ENCODE measurements at regions not wholly inside any gene's neighbourhood (a gene's known extent, or its start where the extent isn't known, plus 50 kb on each side); places are given as distances from the start of the nearest gene placed in this dataset.

- H3K27me3 ChIP-seq (ENCODE audit: insufficient read depth, insufficient read length): no peaks in the 10 kb centered on the region
- no peak for TF ChIP-seq YY1 (IDR thresholded peaks at IDR 0.05; ENCODE audit: insufficient read depth, insufficient read length)
- TF ChIP-seq ZNF274 (IDR thresholded peaks at IDR 0.05; ENCODE audit: low read depth, low read length): no peak
- TF ChIP-seq SUZ12 (IDR thresholded peaks at IDR 0.05; ENCODE audit: extremely low read depth, insufficient read depth, insufficient read length): no peak
- H3K36me3 ChIP-seq (ENCODE audit: insufficient read depth, insufficient read length, low read length): no peaks in the 10 kb centered on the region
- no peaks in the 10 kb centered on the region for H3K4me1 ChIP-seq (ENCODE audit: insufficient read depth, insufficient read length)
- H3K4me3 ChIP-seq (ENCODE audit: insufficient read length, low read depth): no peak overlapping the region
- H3K9me3 ChIP-seq (ENCODE audit: insufficient read depth, low read length): no peaks in the 10 kb centered on the region
- H3K9ac ChIP-seq (ENCODE audit: insufficient read length, low read depth): no peak overlapping the region
- no peak for DNase-seq (ENCODE audit: low read depth, low spot score)
These were observed 1204.5 kb upstream of the SEMA6A start for GRCh38 chr5:117779171-117779570.

GRCh38 chr5:117776977-117777376 lies 1202.4 kb upstream of the SEMA6A start:
- Histone ChIP-seq H3K27me3 (ENCODE audit: insufficient read depth, insufficient read length) (no peaks in the 10 kb centered on the region), H3K9ac (ENCODE audit: insufficient read length, low read depth) (no peak overlapping the region), H3K36me3 (ENCODE audit: insufficient read depth, insufficient read length, low read length) (no peaks in the 10 kb centered on the region), H3K9me3 (ENCODE audit: insufficient read depth, low read length) (no peaks in the 10 kb centered on the region), H3K4me1 (ENCODE audit: insufficient read depth, insufficient read length) (no peaks in the 10 kb centered on the region), H3K4me3 (ENCODE audit: insufficient read length, low read depth) (no peak overlapping the region)
- TF ChIP-seq ZNF274 (IDR thresholded peaks at IDR 0.05; ENCODE audit: low read depth, low read length) (no peak), SUZ12 (IDR thresholded peaks at IDR 0.05; ENCODE audit: extremely low read depth, insufficient read depth, insufficient read length) (no peak), YY1 (IDR thresholded peaks at IDR 0.05; ENCODE audit: insufficient read depth, insufficient read length) (no peak)
- no peak for DNase-seq (ENCODE audit: low read depth, low spot score)

- H3K36me3 ChIP-seq (ENCODE audit: insufficient read depth, insufficient read length, low read length): no peaks in the 10 kb centered on the region
- H3K4me1 ChIP-seq (ENCODE audit: insufficient read depth, insufficient read length): no peaks in the 10 kb centered on the region
- no peak overlapping the region for H3K4me3 ChIP-seq (ENCODE audit: insufficient read length, low read depth)
- no peak overlapping the region for H3K9ac ChIP-seq (ENCODE audit: insufficient read length, low read depth)
- H3K27me3 ChIP-seq (ENCODE audit: insufficient read depth, insufficient read length): no peaks in the 10 kb centered on the region
- DNase-seq (ENCODE audit: low read depth, low spot score): no peak
- no peaks in the 10 kb centered on the region for H3K9me3 ChIP-seq (ENCODE audit: insufficient read depth, low read length)
- TF ChIP-seq ZNF274 (IDR thresholded peaks at IDR 0.05; ENCODE audit: low read depth, low read length): no peak
These were observed 1195.3 kb upstream of the SEMA6A start for GRCh38 chr5:117769877-117770276.

- DNase-seq (ENCODE audit: low read depth, low spot score): no peak
These were observed 1188.6 kb upstream of the SEMA6A start for GRCh38 chr5:117763271-117763670.

GRCh38 chr5:117761186-117761585 lies 1186.6 kb upstream of the SEMA6A start:
- no peak for TF ChIP-seq SUZ12 (IDR thresholded peaks at IDR 0.05; ENCODE audit: extremely low read depth, insufficient read depth, insufficient read length)
- TF ChIP-seq YY1 (IDR thresholded peaks at IDR 0.05; ENCODE audit: insufficient read depth, insufficient read length): no peak
- no peak for TF ChIP-seq ZNF274 (IDR thresholded peaks at IDR 0.05; ENCODE audit: low read depth, low read length)
- Histone ChIP-seq H3K9ac (ENCODE audit: insufficient read length, low read depth) (no peak overlapping the region), H3K27me3 (ENCODE audit: insufficient read depth, insufficient read length) (no peaks in the 10 kb centered on the region), H3K4me3 (ENCODE audit: insufficient read length, low read depth) (no peak overlapping the region), H3K9me3 (ENCODE audit: insufficient read depth, low read length) (no peaks in the 10 kb centered on the region), H3K4me1 (ENCODE audit: insufficient read depth, insufficient read length) (no peaks in the 10 kb centered on the region), H3K36me3 (ENCODE audit: insufficient read depth, insufficient read length, low read length) (no peaks in the 10 kb centered on the region)
- no peak for DNase-seq (ENCODE audit: low read depth, low spot score)

More at GRCh38 chr5:117763271-117763670, 1188.6 kb upstream of the SEMA6A start:
- Histone ChIP-seq H3K27me3 (ENCODE audit: insufficient read depth, insufficient read length) (no peaks in the 10 kb centered on the region), H3K9ac (ENCODE audit: insufficient read length, low read depth) (no peak overlapping the region), H3K4me1 (ENCODE audit: insufficient read depth, insufficient read length) (no peaks in the 10 kb centered on the region), H3K36me3 (ENCODE audit: insufficient read depth, insufficient read length, low read length) (no peaks in the 10 kb centered on the region), H3K4me3 (ENCODE audit: insufficient read length, low read depth) (no peak overlapping the region), H3K9me3 (ENCODE audit: insufficient read depth, low read length) (no peaks in the 10 kb centered on the region)
- TF ChIP-seq SUZ12 (IDR thresholded peaks at IDR 0.05; ENCODE audit: extremely low read depth, insufficient read depth, insufficient read length) (no peak), ZNF274 (IDR thresholded peaks at IDR 0.05; ENCODE audit: low read depth, low read length) (no peak), YY1 (IDR thresholded peaks at IDR 0.05; ENCODE audit: insufficient read depth, insufficient read length) (no peak)

GRCh38 chr5:117759849-117760499 lies 1185.4 kb upstream of the SEMA6A start:
- Histone ChIP-seq H3K36me3 (ENCODE audit: insufficient read depth, insufficient read length, low read length) (no peaks in the 10 kb centered on the region), H3K9ac (ENCODE audit: insufficient read length, low read depth) (no peak overlapping the region), H3K4me3 (ENCODE audit: insufficient read length, low read depth) (no peak overlapping the region), H3K9me3 (ENCODE audit: insufficient read depth, low read length) (no peaks in the 10 kb centered on the region), H3K4me1 (ENCODE audit: insufficient read depth, insufficient read length) (no peaks in the 10 kb centered on the region), H3K27me3 (ENCODE audit: insufficient read depth, insufficient read length) (no peaks in the 10 kb centered on the region)
- no peak for DNase-seq (ENCODE audit: low read depth, low spot score)
- TF ChIP-seq ZNF274 (IDR thresholded peaks at IDR 0.05; ENCODE audit: low read depth, low read length): no peak
- no peak for TF ChIP-seq YY1 (IDR thresholded peaks at IDR 0.05; ENCODE audit: insufficient read depth, insufficient read length)
- no peak for TF ChIP-seq SUZ12 (IDR thresholded peaks at IDR 0.05; ENCODE audit: extremely low read depth, insufficient read depth, insufficient read length)

- TF ChIP-seq SUZ12 (IDR thresholded peaks at IDR 0.05; ENCODE audit: extremely low read depth, insufficient read depth, insufficient read length) (no peak), YY1 (IDR thresholded peaks at IDR 0.05; ENCODE audit: insufficient read depth, insufficient read length) (no peak), ZNF274 (IDR thresholded peaks at IDR 0.05; ENCODE audit: low read depth, low read length) (no peak)
- no peak for DNase-seq (ENCODE audit: low read depth, low spot score)
- H3K4me1 ChIP-seq (ENCODE audit: insufficient read depth, insufficient read length): no peaks in the 10 kb centered on the region
- no peaks in the 10 kb centered on the region for H3K9me3 ChIP-seq (ENCODE audit: insufficient read depth, low read length)
- no peaks in the 10 kb centered on the region for H3K36me3 ChIP-seq (ENCODE audit: insufficient read depth, insufficient read length, low read length)
- no peak overlapping the region for H3K9ac ChIP-seq (ENCODE audit: insufficient read length, low read depth)
- H3K27me3 ChIP-seq (ENCODE audit: insufficient read depth, insufficient read length): no peaks in the 10 kb centered on the region
- no peak overlapping the region for H3K4me3 ChIP-seq (ENCODE audit: insufficient read length, low read depth)
These were observed 1177.8 kb upstream of the SEMA6A start for GRCh38 chr5:117752403-117752802.

All from NT2/D1 (cell line).